ENCODE measurements at regions not wholly inside any gene's neighbourhood (a gene's known extent, or its start where the extent isn't known, plus 50 kb on each side); places are given as distances from the start of the nearest gene placed in this dataset.
"Not testable (repeated sequence)": the region's sequence is repeated elsewhere in the genome, so short reads cannot be mapped to it uniquely, and the experiment has no call there.

- BruUV-seq (replicated peaks) = no TSS peak
- no peak overlapping the region for H3K27ac Mint-ChIP-seq (ENCODE audit: unreplicated experiment)
- CTCF ChIA-PET = no interaction called here
- peaks cover 5% of the 10 kb centered on the region for H3K36me3 Mint-ChIP-seq (ENCODE audit: insufficient read depth, unreplicated experiment)
- intact Hi-C loops (cut with micrococcal nuclease; ENCODE audit: unreplicated experiment) = no loop called here
- H3K4me1 Mint-ChIP-seq (ENCODE audit: low read depth, unreplicated experiment) = peaks cover 27% of the 10 kb centered on the region
- H3K9me3 Mint-ChIP-seq (ENCODE audit: low read depth, unreplicated experiment) = no peaks in the 10 kb centered on the region
- TF ChIP-seq, protein P1, sequence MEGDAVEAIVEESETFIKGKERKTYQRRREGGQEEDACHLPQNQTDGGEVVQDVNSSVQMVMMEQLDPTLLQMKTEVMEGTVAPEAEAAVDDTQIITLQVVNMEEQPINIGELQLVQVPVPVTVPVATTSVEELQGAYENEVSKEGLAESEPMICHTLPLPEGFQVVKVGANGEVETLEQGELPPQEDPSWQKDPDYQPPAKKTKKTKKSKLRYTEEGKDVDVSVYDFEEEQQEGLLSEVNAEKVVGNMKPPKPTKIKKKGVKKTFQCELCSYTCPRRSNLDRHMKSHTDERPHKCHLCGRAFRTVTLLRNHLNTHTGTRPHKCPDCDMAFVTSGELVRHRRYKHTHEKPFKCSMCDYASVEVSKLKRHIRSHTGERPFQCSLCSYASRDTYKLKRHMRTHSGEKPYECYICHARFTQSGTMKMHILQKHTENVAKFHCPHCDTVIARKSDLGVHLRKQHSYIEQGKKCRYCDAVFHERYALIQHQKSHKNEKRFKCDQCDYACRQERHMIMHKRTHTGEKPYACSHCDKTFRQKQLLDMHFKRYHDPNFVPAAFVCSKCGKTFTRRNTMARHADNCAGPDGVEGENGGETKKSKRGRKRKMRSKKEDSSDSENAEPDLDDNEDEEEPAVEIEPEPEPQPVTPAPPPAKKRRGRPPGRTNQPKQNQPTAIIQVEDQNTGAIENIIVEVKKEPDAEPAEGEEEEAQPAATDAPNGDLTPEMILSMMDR (IDR thresholded peaks at IDR 0.05; ENCODE audit: unreplicated experiment) = no peak
- DNase-seq = no peak
- H3K27me3 Mint-ChIP-seq (ENCODE audit: unreplicated experiment) = no peaks in the 10 kb centered on the region
- H3K4me3 Mint-ChIP-seq (ENCODE audit: low read depth, unreplicated experiment) = no peak overlapping the region
Measured at GRCh38 chr6:887583-888235, 194.8 kb upstream of the EXOC2 start.

- CTCF ChIA-PET = interaction anchor here (0.6 kb wide), 1 partner anchor 242 kb away, joined by 3 read pairs; no protein-coding TSS in a partner anchor
- H3K36me3 Mint-ChIP-seq (ENCODE audit: insufficient read depth, unreplicated experiment); intact Hi-C loops (cut with micrococcal nuclease; ENCODE audit: unreplicated experiment); DNase-seq; H3K4me3 Mint-ChIP-seq (ENCODE audit: low read depth, unreplicated experiment); H3K27me3 Mint-ChIP-seq (ENCODE audit: unreplicated experiment); BruUV-seq (replicated peaks); H3K9me3 Mint-ChIP-seq (ENCODE audit: low read depth, unreplicated experiment): not testable (repeated sequence)
- Mint-ChIP-seq H3K27ac (ENCODE audit: unreplicated experiment) (peak overlapping the region; percentile 64), H3K4me1 (ENCODE audit: low read depth, unreplicated experiment) (peaks cover 27% of the 10 kb centered on the region)
Measured at GRCh38 chr6:886116-886515, 193.2 kb upstream of the EXOC2 start.

GRCh38 chr6:885051-885590 lies 192.2 kb upstream of the EXOC2 start:
- no peaks in the 10 kb centered on the region for H3K9me3 Mint-ChIP-seq (ENCODE audit: low read depth, unreplicated experiment)

DNA sequence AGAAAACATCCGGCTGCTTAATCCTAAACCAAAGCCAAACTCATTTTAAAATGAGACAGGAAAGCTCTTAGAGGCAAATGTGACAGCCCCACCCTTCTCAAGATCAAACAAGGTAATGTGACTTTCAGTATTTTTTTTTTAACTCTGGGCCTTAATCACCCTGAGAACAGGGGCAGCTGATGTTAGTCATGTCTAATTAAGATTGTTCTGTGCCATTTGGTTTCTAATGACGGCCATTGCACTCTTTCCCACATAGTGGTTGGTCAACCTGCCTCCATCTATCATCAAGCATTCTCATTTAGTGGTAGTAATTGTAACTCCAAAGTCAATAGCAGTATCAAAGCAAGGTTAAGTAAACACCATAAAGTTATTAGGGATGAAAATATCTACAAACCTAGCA lies 191.6 kb upstream of the EXOC2 start:
- no peaks in the 10 kb centered on the region for H3K9me3 Mint-ChIP-seq (ENCODE audit: low read depth, unreplicated experiment)
- H3K27me3 Mint-ChIP-seq (ENCODE audit: unreplicated experiment) = no peaks in the 10 kb centered on the region
- no TSS peak for BruUV-seq (replicated peaks)
- TF ChIP-seq, protein P1 (IDR thresholded peaks at IDR 0.05; ENCODE audit: unreplicated experiment) = no peak
- H3K4me1 Mint-ChIP-seq (ENCODE audit: low read depth, unreplicated experiment) = peaks cover 27% of the 10 kb centered on the region
- peak overlapping the region; percentile 54 for H3K27ac Mint-ChIP-seq (ENCODE audit: unreplicated experiment)
- DNase-seq = no peak
- CTCF ChIA-PET = no interaction called here
- peaks cover 5% of the 10 kb centered on the region for H3K36me3 Mint-ChIP-seq (ENCODE audit: insufficient read depth, unreplicated experiment)
- no peak overlapping the region for H3K4me3 Mint-ChIP-seq (ENCODE audit: low read depth, unreplicated experiment)
- intact Hi-C loops (cut with micrococcal nuclease; ENCODE audit: unreplicated experiment) = no loop called here

More at GRCh38 chr6:885051-885590, 192.2 kb upstream of the EXOC2 start:
- H3K36me3 Mint-ChIP-seq (ENCODE audit: insufficient read depth, unreplicated experiment) = peaks cover 5% of the 10 kb centered on the region
- intact Hi-C loops (cut with micrococcal nuclease; ENCODE audit: unreplicated experiment) = no loop called here
- no peaks in the 10 kb centered on the region for H3K27me3 Mint-ChIP-seq (ENCODE audit: unreplicated experiment)
- peak; percentile 17 for DNase-seq
- H3K4me1 Mint-ChIP-seq (ENCODE audit: low read depth, unreplicated experiment) = peaks cover 27% of the 10 kb centered on the region
- H3K4me3 Mint-ChIP-seq (ENCODE audit: low read depth, unreplicated experiment) = no peak overlapping the region
- no TSS peak for BruUV-seq (replicated peaks)
- TF ChIP-seq, protein P1 (IDR thresholded peaks at IDR 0.05; ENCODE audit: unreplicated experiment) = no peak
- peak overlapping the region; percentile 64 for H3K27ac Mint-ChIP-seq (ENCODE audit: unreplicated experiment)
- CTCF ChIA-PET = no interaction called here

DNA sequence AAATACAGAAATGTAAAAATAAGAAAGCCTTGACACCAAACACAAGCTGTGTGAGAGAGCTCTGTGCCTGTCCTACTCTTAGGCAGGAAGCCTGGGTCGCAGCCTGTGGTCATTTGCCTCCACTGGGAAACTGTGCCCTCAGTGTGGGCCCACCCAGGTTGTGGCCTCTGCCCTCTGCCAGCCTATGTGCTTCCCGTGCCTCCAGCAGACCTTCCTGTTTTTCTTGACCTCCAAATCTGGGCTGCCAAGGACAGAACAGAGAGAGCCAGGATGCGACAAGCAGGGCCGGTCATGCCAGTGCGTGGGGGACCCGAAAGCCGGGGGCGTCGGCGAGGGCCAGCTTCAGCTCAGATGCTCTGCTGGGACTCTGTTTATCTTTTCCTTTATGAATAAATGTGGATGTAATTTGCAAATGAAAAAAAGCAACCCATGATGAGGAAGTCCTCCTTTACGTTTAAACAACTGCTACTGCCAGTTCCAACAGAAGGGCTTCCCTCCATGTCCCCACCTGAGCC lies 189.2 kb upstream of the EXOC2 start:
- Mint-ChIP-seq H3K36me3 (ENCODE audit: insufficient read depth, unreplicated experiment) (peaks cover 5% of the 10 kb centered on the region), H3K4me1 (ENCODE audit: low read depth, unreplicated experiment) (peaks cover 27% of the 10 kb centered on the region), H3K27ac (ENCODE audit: unreplicated experiment) (no peak overlapping the region), H3K4me3 (ENCODE audit: low read depth, unreplicated experiment) (no peak overlapping the region), H3K9me3 (ENCODE audit: low read depth, unreplicated experiment) (no peaks in the 10 kb centered on the region), H3K27me3 (ENCODE audit: unreplicated experiment) (no peaks in the 10 kb centered on the region)
- intact Hi-C loops (cut with micrococcal nuclease; ENCODE audit: unreplicated experiment) = no loop called here
- no TSS peak for BruUV-seq (replicated peaks)
- CTCF ChIA-PET = no interaction called here
- TF ChIP-seq, protein P1 (IDR thresholded peaks at IDR 0.05; ENCODE audit: unreplicated experiment) = no peak
- DNase-seq = no peak
